ENCODE measurements at regions not wholly inside any gene's neighbourhood (a gene's known extent, or its start where the extent isn't known, plus 50 kb on each side); places are given as distances from the start of the nearest gene placed in this dataset.

GRCh38 chr2:236763857-236764256, 194.2 kb downstream of the ACKR3 start:
- WGBS, 2 donors (ENCODE audit: low coverage in 1 of 2): 84% methylated on average over 6 of the region's 6 CpGs; no CpG with 5 or more reads in 1 of the 2 donors

DNA sequence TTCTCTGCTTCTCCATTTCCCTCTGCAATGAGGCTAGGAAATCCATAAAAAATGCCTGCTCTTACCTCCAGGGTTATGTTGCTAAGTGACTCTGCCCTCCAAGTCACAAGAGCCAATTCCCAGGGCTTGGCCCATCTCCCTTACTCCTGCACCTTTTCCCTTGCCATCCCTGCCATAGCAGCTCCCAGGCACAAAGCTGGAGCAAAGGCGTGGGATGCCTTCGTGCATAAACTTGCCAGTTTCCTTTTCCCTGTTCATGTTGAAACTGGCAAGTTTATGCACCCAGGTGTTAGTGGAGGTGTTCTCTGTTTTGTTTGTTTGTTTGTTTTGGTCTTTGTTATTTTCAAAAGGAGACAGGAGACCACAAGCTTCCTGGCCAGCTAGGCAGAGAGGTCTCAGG, 195.1 kb downstream of the ACKR3 start:
- Histone ChIP-seq H3K27ac (no peak overlapping the region), H3K9me3 (no peaks in the 10 kb centered on the region), H3K36me3 (no peaks in the 10 kb centered on the region), H3K4me3 (no peak overlapping the region), H3K4me1 (no peaks in the 10 kb centered on the region), H3K27me3 (no peaks in the 10 kb centered on the region)
- TF ChIP-seq EP300 (IDR thresholded peaks at IDR 0.05; ENCODE audit: low read depth): no peak
- TF ChIP-seq POLR2A (IDR thresholded peaks at IDR 0.05): no peak
- no peak for TF ChIP-seq CTCF (IDR thresholded peaks at IDR 0.05)
- no peak for TF ChIP-seq POLR2AphosphoS5 (IDR thresholded peaks at IDR 0.05)
- in situ Hi-C loops (cut with MboI; ENCODE audit: low pct_ligation_motif_present in 1 of 4, low pct_unique_long_range_greater_than_20kb in 1 of 4, low sequenced_read_pairs in 3 of 4): no loop called here
- WGBS, 2 donors (ENCODE audit: low coverage in 1 of 2): 51 to 77% methylated on average over 2 of the region's 2 CpGs
- DNase-seq: no peak
- intact Hi-C loops (cut with DNase I; ENCODE audit: low total_unique reads): no loop called here

More at GRCh38 chr2:236763857-236764256, 194.2 kb downstream of the ACKR3 start:
- H3K4me1 ChIP-seq: no peaks in the 10 kb centered on the region
- intact Hi-C loops (cut with DNase I; ENCODE audit: low total_unique reads): no loop called here
- H3K9me3 ChIP-seq: no peaks in the 10 kb centered on the region
- H3K36me3 ChIP-seq: no peaks in the 10 kb centered on the region
- no peak for TF ChIP-seq EP300 (IDR thresholded peaks at IDR 0.05; ENCODE audit: low read depth)
- no peak for TF ChIP-seq POLR2A (IDR thresholded peaks at IDR 0.05)
- no peak for TF ChIP-seq CTCF (IDR thresholded peaks at IDR 0.05)
- no peak for TF ChIP-seq POLR2AphosphoS5 (IDR thresholded peaks at IDR 0.05)
- H3K27me3 ChIP-seq: no peaks in the 10 kb centered on the region
- in situ Hi-C loops (cut with MboI; ENCODE audit: low pct_ligation_motif_present in 1 of 4, low pct_unique_long_range_greater_than_20kb in 1 of 4, low sequenced_read_pairs in 3 of 4): no loop called here
- no peak overlapping the region for H3K4me3 ChIP-seq
- DNase-seq: no peak
- H3K27ac ChIP-seq: no peak overlapping the region

DNA sequence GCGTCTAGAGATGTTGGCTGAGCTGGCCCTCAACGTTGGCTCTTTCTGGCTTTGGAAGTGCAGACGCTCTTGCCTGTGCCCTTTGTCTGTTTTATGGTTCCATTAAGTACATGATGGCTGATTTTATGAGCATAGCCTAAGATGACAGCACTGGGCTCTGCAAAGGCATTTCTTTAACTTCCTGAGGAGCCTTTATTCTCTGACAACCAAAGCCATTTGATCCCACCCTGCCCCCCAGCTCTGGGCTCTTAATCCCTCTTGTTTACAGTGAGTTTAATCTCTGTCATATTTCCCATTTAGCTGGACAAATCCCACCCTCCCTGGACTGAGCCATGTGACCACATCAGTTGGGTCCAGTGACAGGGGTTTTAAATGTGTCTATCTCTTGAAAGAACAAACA, 195.9 kb downstream of the ACKR3 start:
- intact Hi-C loops (cut with DNase I; ENCODE audit: low total_unique reads): no loop called here
- in situ Hi-C loops (cut with MboI; ENCODE audit: low pct_ligation_motif_present in 1 of 4, low pct_unique_long_range_greater_than_20kb in 1 of 4, low sequenced_read_pairs in 3 of 4): no loop called here
- Histone ChIP-seq H3K36me3 (no peaks in the 10 kb centered on the region), H3K27ac (no peak overlapping the region), H3K9me3 (no peaks in the 10 kb centered on the region), H3K4me1 (no peaks in the 10 kb centered on the region), H3K27me3 (no peaks in the 10 kb centered on the region), H3K4me3 (no peak overlapping the region)
- no peak for DNase-seq
- TF ChIP-seq POLR2A (IDR thresholded peaks at IDR 0.05) (no peak), POLR2AphosphoS5 (IDR thresholded peaks at IDR 0.05) (no peak), CTCF (IDR thresholded peaks at IDR 0.05) (no peak), EP300 (IDR thresholded peaks at IDR 0.05; ENCODE audit: low read depth) (no peak)
- whole genome bisulfite sequencing, 2 donors (ENCODE audit: low coverage in 1 of 2): 38% methylated on average over 3 of the region's 3 CpGs; no CpG with 5 or more reads in 1 of the 2 donors

- no peaks in the 10 kb centered on the region for H3K4me1 ChIP-seq
- no peaks in the 10 kb centered on the region for H3K27me3 ChIP-seq
- H3K27ac ChIP-seq: no peak overlapping the region
- in situ Hi-C loops (cut with MboI; ENCODE audit: low pct_ligation_motif_present in 1 of 4, low pct_unique_long_range_greater_than_20kb in 1 of 4, low sequenced_read_pairs in 3 of 4): no loop called here
- no peaks in the 10 kb centered on the region for H3K36me3 ChIP-seq
- no peaks in the 10 kb centered on the region for H3K9me3 ChIP-seq
- TF ChIP-seq CTCF (IDR thresholded peaks at IDR 0.05): no peak
- TF ChIP-seq POLR2AphosphoS5 (IDR thresholded peaks at IDR 0.05): no peak
- TF ChIP-seq EP300 (IDR thresholded peaks at IDR 0.05; ENCODE audit: low read depth): no peak
- no peak for TF ChIP-seq POLR2A (IDR thresholded peaks at IDR 0.05)
- no peak overlapping the region for H3K4me3 ChIP-seq
- DNase-seq: no peak
- 91 to 95% methylated on average over 2 of the region's 2 CpGs for WGBS, 2 donors (ENCODE audit: low coverage in 1 of 2)
- intact Hi-C loops (cut with DNase I; ENCODE audit: low total_unique reads): no loop called here
These were observed 197.2 kb downstream of the ACKR3 start for GRCh38 chr2:236766850-236767249.
